GM21381 (cell line): ENCODE measurements at regions not wholly inside any gene's neighbourhood (a gene's known extent, or its start where the extent isn't known, plus 50 kb on each side); places are given as distances from the start of the nearest gene placed in this dataset.
A peak's percentile ranks its signal among the peaks of the same experiment; 100 is the strongest.

Experiments
- ATAC-seq: cut with Tn5 transposase; IDR thresholded peaks from one replicate; pipeline ENCODE4 v1.9.1; 2021; ENCODE audit warnings: mild to moderate bottlenecking, moderate library complexity; ENCODE audit not compliant: unreplicated experiment

DNA sequence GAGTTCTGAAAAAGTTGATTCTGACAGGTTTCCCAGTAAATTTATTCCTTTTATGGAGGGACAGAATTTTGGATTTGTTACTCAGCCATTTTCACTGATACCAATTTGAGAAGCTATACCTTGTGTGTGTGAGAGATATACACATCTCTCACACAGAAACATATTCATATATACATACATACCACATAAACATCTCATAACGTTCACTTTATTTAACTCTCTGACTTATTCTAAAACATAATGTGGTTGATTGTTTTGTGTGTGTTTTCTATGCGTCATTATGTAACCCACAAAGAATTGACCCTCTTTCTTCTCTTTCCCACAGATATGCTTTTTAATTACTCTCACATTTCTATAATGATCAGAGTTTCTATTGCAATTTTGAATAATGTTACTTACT is 570.8 kb upstream of the TLE4 start:
- ATAC-seq = no peak

DNA sequence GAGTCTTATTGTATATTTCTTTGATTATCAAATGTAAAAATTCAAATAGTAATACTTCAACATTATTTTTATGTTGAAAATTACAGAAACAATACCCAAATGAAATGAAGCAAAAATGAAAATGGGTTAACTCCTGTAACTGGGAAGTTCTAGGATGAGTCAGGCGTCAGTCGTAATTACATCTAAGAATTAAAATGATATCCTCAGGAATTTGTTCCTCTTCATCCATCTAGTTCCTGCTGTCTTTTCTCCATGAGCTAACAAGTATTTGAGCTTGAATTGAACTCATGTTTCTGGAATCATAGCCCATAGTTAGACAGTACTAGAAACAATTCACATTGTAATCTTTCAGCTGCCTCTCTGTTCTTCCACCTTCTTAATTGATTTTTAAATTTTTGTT is 568.3 kb upstream of the TLE4 start:
- ATAC-seq = no peak

DNA sequence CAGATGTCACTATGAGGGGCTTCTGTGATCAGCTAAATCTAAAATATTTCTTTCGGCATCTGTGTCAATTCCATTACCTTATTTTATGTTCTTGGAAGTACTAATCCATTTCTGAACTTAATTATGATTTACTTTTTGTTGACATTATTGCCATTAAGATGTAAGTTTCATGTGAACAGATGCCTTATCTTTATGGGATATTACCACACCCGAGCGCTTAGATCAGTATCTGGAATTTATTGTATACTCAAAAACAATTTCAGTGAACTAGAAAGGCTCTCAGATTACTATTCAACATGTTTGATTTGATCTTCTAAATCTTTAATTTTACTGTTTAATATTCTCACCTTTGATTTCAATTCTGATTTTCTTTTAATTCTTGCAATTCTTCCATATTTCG is 567.7 kb upstream of the TLE4 start:
- no peak for ATAC-seq

DNA sequence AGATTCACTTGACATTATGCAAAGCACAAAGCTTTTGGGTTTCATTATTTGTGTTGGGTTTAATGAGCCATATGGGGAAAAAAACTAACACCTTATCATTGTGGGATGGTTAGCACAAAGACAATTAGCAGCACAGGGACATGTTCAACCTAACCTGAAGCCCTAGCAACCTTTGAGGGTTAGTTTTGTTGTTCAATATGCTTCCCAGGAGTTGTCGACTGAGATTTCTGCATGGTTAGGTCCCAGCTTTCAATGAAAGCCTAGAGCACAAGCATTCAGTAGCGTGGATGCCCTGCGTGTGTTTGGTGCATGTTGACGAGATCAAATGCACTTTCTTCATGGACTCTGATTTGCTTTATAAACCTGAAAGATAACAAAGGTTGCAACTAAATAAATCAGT is 565.2 kb upstream of the TLE4 start:
- ATAC-seq = no peak

DNA sequence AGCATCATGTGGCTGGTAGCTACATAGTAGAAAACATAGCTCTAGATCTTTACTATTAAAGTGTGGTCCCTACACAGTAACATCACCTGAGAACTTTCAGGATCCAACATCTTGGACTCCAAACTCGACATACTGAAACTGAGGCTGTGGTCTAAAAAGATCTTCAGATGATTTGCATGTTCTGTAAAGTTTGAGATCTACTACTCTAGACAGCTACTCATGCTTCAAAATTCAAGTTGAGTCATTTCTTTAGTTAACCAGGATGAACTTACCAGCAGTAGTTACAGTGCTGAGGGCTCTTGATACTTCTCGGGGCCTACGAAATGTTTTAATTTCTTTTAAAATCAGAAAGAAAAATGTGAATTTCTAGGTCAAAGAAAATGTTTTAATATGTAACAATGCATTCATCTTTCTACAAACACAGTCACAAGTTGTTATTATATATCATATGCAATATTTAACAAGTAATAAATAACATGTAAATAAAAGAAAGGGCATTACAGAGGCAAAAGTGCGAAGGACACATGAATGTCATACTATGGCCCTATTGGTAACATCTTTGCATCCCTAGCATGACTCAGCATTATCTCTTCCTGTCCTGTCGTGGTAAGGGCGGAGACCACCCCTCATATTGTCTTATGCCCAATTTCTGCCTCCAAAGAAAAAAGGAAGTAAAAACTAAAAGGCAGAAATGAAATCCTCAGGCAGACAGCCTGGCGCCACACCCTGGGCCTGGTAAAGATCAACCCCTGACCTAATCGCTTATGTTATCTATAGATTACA is 563.9 kb upstream of the TLE4 start:
- ATAC-seq = peak; percentile 91

DNA sequence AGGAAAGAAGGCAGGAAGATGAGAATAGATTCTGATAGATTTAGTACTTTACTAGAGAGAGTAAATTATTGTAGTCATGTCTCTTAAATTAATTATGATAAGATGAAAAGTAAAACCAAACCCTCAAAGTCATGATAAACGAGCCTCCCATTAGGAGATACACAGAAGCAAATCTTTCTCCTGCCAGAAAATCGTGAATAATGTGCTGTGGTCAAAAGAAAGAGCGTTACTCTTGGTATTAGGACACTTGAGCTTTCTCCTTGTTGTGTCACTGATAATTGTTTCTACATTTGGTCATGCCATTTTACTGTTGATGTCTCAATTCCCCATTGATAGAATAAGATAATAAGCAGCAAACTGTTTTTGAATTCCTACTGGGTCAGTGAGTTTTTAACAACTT is 562.8 kb upstream of the TLE4 start:
- ATAC-seq = no peak

DNA sequence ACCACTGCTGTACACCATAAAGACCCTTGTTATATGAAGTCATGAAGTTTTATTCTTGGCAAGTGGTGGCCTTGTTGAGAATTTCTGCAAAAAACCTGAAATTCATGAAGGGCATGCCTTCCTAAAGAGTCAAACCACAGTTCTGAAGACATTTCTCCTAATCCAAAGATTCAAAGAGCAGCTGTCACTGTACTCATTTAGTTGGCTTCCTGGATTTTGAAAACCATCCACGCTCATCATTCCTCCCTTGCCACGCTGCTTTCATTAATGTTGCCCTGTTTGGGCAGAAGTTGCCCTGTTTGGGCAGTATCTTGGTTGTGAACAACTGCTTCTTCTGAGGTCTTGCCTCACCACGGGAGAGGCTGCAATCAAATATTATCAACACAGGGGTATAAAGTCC is 560.3 kb upstream of the TLE4 start:
- no peak for ATAC-seq

DNA sequence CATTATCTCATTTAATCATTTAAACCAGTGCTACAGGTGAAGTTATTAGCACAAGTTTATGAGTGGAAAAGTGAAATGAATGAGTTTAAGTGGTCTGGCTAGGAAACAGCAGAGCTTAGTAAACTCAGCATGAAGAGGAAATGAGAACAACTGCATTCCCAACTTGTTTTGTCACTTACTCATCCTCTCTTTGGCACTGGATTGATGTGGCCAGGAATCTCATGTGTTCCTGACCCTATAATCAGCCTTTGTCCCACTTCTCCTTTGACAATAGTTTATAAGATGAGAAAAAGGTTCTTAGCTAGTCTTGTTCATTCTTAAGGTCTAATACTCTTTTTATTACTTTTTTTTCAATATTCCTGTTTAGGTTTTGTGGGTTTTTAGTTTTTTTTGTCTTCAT is 559.2 kb upstream of the TLE4 start:
- ATAC-seq = no peak

DNA sequence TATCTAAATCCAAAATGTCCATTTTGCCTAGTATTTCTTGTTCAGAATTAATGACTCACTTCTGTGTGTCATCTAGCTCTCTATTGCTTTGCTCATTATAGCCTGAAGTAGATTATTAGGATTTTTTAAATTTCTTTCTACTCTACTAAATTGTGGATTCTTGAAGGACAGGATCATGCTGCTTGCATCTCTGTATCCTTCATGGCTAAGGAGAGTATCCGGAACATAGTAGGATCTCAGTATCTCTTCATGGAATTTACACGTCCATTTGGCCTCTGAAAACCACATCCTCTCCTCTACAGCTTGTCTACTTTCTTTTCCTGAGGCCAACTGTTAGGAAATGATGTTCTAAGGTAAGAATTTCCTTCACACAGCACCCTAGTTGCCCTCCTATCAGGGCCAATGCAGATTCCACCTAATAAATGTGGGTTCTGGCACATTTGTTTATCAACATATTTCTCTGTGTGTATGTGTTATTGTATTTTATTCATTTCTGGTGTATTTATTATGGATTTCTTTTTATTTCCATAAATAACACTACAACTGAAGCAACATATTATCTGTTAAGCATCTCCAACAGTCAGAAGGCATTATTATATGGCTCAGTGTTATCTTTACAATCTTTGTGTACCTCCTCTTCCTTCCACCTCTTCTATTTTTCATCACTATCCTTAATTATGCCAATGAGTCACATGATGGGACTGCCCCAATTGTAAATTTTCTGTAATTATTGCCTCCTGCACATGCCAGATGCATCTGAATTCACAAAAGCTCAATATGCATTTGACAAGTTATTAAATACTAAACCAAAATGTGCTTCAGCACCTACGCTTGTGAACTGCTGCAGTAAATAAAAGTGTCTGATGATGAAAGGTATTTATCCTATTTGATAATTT is 557.8 kb upstream of the TLE4 start:
- no peak for ATAC-seq

DNA sequence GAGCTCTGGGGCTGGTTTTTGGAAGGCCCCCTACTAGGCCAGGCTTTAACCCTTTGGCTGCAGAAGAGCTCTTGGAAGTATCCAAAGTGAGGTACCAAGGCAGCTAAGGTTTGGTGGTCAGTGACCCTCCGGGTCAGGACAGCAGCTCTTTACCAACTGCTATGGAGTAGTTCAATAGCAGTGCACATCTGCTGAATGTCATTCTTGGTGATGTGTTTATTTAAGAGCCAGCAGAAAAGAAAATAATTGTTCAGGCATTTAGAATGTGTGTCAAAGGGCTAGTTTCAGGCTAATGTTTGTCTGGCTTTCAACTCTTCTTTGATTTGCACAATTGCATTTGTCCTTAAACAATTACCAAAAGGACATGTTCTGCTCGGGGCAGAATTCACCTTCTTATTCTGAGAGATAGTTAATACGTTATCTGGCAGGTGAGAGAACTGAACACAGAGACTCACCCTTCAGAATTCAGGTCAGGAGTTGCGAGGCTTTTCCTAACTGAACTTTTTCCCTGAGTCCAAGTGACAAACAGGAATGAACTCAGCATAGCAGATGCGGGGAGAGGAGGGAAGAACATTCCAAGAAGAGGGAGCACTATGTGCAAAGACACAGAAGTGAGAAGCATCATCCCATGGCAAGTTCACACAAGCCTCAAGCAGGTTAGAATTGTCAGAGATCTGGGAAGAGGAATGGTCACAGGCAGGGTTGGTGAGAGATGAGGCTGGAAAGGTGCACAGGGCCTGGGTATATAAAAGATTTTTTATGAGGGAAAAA is 556.7 kb upstream of the TLE4 start:
- no peak for ATAC-seq

DNA sequence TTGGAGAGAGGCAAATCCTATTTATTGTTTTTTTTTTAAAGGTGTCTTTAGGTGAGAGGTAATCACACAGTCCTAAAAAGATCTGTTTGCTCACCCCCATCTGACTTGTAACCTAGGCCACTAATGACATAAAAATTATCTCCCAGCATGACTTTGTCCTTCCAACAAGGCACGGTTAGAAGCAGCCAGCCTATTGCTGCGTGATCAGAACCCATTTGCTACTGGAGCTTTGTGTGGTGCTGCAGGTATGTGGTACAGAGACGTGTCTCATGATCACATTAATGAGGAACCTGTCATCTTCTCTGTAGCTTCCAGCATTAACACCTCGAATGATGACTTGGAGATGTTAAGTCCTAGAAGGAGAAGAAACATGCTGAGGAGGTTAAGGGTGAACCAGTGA is 555.8 kb upstream of the TLE4 start:
- no peak for ATAC-seq

DNA sequence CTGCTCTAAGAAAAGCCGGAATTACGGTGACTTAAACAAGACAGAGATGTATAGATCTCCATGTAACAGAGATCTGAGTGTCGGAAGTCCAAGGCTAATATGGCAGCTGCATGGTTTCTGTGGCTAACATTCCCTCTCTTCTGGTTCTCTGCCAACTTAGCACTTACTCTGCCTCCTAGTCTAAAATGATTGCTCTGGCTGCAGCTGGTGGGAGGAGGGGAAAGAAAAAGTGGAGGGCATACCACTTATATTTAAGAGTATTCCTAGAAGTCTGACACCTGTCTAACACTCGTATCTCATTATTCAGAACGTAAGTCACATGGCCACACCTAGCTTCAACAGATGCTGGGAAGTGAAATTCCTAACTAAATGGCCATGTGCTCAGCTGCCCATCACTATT is 551.5 kb upstream of the TLE4 start:
- ATAC-seq = no peak

DNA sequence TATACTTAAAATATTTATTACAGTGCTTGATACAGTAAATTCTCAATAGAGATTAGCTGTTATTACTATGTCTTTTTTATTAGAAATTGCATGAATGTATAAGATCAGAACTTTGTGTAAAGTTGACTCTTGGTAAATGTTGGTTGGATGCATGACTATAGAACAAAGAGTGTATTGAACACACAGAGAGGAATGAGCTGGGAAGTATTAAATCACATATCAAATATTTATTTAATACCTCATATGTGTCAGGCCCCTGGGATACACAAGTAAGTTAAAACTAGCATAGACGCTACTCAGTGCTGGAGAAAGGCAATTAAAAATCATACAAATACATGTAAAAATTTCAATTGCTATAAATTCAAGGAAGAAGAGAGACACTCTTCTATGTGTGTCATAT is 550.7 kb upstream of the TLE4 start:
- ATAC-seq = no peak

DNA sequence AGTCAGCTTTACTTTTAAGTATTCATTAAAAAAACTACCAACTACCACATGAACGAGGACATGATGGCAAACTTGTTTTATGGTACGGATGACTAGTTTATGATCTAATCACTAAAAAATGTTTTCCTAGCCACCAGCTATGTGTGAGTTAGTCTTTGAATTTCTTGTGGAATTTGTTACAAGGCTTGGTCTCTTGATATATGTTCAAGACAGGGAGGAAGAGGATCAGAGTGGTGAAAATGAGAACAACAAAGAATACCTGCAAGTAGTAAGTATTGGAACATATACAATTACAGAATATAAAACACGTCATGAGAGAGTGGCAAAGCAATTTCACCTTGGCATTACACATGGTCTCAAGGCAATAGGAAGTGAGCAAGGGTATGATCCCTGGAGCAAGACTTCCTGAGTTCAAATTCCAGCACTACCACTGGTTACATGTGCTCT is 548.6 kb upstream of the TLE4 start:
- ATAC-seq = no peak

DNA sequence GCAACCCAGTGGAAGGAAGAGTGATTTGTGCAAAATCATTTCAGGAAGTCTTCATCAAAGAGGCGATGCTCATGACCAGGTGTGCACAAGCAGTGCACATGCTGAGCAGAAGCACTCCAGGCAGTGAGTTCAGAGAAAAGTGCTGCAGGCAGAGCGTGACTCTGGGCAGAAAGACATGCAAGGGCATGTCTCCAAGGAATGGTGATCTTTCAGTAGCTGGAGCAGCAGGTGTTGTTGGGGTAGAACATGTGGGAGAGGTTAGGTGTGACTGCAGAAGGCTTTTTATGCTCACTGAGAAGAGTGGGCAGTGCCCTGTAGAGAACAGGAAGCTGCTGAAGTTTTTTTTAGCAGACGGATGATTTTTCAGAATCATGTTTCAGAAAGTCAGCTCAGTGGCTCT is 545.4 kb upstream of the TLE4 start:
- no peak for ATAC-seq

DNA sequence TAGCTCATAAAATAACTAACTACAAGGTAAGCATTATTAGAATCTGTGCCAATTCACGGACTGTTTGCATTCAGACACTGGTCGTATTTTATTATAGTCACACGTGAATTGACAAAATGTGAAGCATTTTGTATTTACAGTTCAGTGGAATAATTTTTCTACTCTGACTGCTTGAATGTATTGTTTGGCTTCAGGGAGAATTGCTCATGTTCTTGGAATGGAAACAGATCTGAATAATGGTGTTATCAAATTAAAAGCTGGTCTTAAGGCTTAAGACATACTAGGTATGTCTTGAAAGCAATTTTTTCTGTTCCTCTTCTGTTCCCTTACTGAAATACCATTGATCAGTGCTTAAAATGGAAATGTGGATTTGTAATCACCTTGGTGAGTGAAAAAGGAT is 543.7 kb upstream of the TLE4 start:
- no peak for ATAC-seq

DNA sequence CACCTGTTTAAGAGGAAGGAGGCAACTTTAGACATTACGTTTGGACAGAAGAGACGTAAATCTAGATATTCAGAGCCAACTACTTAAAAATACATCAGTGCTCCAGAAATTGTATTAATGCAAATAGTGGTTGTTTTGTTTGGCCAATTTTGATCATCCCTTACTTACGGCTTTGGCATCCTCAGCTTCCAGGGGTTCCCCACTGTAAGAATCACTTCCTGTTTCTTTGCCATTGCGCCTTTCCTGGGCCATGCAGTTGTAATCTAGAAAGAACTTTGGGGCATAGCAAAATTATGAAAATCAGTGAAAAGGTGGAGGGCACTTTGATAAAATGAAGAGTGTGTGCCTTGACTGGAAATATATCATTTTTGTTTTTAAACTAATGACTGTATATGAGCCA is 537.2 kb upstream of the TLE4 start:
- ATAC-seq = no peak

DNA sequence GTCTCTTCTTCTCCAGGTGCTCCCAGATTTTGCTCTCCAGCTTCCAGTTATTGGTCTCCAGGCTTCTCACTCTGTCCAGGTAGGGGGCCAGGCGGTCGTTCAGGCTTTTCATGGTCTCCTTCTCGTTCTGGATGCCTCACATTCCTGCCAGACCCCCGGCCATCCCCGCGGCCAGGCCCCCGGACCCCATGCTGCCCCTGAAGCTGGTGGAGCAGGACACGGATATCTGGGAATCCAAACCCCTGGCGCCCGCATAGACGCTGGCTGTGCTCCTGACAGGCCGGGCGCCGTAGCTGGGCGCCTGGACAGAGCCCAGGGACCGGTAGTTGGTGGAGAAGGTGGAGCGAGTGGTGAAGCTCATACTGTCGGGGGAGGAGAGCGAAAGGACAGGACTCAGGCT is 534.4 kb upstream of the TLE4 start:
- no peak for ATAC-seq

DNA sequence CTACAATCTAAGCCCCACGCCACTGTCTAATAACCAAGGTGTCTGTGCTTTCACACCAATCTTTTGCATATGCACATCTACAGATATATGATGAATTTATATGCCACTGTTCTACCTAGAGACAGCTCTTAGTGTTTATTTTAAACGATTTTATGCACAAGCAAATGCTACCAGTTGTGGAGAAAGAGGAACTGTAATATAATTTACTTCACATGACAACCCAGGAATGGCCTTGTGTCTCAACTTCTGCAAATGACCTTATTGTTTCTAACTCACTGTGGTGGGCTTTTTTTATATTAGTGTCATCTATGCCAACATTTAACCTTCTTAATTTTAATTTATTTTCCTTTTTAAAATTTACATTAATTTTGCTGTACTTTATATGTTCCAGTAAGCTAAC is 531.1 kb upstream of the TLE4 start:
- ATAC-seq = no peak

DNA sequence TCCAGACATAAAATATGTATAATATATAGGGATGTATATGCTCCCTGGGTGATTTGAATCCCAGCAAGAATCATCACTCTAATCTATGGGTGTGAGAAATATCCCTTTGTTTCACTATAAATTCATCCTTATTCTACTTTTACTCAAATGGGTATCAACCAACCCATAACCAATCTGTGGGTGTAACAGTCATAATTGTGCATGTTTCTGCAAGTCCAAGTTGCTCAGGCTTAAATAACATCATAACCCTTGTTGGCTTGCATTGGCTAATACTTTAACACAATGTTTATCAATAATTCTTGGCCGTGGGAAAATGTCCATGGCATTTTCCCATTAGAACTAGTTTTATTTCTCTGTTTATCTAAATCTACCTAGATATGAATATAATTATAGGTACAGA is 530.5 kb upstream of the TLE4 start:
- ATAC-seq = no peak

DNA sequence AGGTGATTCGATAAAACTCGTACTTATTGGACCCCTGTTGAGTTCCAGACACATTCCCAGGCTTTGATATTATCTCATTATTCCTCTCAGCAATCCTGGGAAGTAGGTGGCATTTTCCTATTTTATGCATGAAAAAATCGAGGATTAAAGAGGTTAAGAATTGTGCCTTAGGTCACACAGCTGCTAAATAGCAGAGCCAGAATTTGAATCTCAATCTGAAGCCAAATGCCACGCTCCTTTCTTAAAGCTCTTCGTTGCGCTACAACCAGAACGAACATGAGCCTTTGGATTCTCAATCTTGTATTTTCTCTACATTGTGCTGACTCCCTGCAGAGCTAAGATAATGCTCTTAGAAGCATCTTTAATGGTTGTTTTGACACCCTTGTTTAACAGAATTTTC is 527.8 kb upstream of the TLE4 start:
- ATAC-seq = no peak

DNA sequence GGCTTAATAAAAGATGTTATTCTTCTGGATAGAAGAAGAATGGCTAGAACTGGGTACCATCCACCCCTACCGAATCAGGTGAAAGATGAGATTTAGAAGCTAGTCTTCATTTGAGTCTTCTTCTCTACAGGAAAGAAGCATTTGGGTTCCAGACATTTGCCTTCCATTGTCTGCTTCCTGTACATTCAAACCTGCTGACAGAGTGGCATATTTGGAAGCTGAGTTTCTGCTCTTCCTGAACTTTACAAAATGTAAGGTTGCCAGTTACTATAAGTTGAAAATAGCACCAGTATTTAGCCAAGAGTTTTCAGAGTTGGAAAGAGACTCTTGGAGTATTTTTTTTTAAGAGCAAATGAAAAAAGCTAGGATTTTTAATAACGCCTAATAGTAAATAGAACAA is 525.4 kb upstream of the TLE4 start:
- ATAC-seq = no peak
